WERI-Rb-1 (cell line): ENCODE measurements at regions not wholly inside any gene's neighbourhood (a gene's known extent, or its start where the extent isn't known, plus 50 kb on each side); places are given as distances from the start of the nearest gene placed in this dataset.

ENCODE experiments used
- DNase-seq: peaks from one replicate; pipeline ENCODE4 v3.0.0-alpha.2; 2020
- H3K27ac ChIP-seq: fragments of 250-450 bp; sonication (Bioruptor Pico); 2 replicates; pipeline ENCODE4 v1.5.1; 2020; ENCODE audit warnings: mild to moderate bottlenecking, moderate library complexity
- H3K27me3 ChIP-seq: fragments of 250-450 bp; sonication (Bioruptor Pico); 2 replicates; pipeline ENCODE4 v1.5.1; 2021; ENCODE audit warnings: mild to moderate bottlenecking, low read depth, moderate library complexity; ENCODE audit not compliant: insufficient read depth, severe bottlenecking
- H3K36me3 ChIP-seq: fragments of 250-450 bp; sonication (Bioruptor Pico); 2 replicates; pipeline ENCODE4 v1.5.1; 2020; ENCODE audit warnings: mild to moderate bottlenecking, moderate library complexity
- H3K4me3 ChIP-seq: 2 replicates; pipeline ENCODE4 v1.5.1; 2011; ENCODE audit warnings: low read depth, mild to moderate bottlenecking, control low read depth, low read length
- H3K9me3 ChIP-seq: fragments of 250-450 bp; sonication (Bioruptor Pico); 2 replicates; pipeline ENCODE4 v1.5.1; 2021; ENCODE audit warnings: mild to moderate bottlenecking, moderate library complexity; ENCODE audit not compliant: severe bottlenecking
- TF ChIP-seq, protein P1 (sequence below): IDR thresholded peaks from 2 replicates; pipeline ENCODE4 v1.5.1; 2011; ENCODE audit warnings: low read depth, mild to moderate bottlenecking, control low read depth, inconsistent platforms, low read length

DNA sequence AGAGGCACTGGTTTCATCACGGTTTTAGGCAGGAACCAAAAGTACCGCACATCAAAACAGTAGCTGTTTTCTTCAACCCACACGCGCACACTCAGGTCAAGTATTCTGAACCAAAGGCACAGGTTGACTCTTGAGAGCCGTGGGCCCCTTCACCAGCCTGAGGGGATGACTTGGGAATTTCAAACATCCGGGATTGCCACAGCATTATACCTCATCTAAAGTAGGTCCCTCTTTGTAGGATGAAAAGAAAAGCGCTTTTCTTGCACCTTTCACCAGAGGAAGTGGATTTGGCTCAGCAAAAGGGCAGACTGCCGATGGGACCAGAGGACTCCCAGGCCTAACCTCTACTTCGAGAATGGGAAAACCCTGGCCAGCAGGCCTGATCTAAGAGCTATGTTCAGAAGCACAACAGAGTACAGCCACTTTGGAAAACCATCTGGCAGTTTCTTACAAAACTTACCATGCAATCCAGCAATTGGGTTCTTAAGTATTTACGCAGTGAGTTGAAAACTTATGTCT is 88.2 kb upstream of the PROK2 start:
- Histone ChIP-seq H3K9me3 (no peaks in the 10 kb centered on the region), H3K27ac (no peak overlapping the region), H3K36me3 (no peaks in the 10 kb centered on the region), H3K27me3 (no peaks in the 10 kb centered on the region), H3K4me3 (no peak overlapping the region)
- TF ChIP-seq, protein P1, sequence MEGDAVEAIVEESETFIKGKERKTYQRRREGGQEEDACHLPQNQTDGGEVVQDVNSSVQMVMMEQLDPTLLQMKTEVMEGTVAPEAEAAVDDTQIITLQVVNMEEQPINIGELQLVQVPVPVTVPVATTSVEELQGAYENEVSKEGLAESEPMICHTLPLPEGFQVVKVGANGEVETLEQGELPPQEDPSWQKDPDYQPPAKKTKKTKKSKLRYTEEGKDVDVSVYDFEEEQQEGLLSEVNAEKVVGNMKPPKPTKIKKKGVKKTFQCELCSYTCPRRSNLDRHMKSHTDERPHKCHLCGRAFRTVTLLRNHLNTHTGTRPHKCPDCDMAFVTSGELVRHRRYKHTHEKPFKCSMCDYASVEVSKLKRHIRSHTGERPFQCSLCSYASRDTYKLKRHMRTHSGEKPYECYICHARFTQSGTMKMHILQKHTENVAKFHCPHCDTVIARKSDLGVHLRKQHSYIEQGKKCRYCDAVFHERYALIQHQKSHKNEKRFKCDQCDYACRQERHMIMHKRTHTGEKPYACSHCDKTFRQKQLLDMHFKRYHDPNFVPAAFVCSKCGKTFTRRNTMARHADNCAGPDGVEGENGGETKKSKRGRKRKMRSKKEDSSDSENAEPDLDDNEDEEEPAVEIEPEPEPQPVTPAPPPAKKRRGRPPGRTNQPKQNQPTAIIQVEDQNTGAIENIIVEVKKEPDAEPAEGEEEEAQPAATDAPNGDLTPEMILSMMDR = no peak
- no peak for DNase-seq

DNA sequence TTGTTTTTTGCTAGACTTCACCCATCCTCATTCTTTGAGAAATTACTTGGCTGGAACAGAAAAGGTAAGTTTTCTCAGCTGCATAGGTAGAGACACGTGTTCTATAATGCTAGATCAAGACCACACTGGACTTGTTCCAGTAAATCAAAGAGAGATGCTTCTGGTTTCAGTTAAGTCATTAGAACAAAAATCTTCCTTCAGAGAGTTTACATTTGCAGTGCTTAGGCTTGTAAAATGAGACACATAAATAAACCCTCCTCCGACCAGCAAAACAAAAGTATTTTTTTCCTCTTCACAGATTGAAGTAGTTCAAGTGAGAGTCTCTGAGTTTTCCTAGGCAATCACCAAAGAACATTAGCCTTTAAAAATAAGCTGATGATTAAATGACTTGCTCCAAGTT is 87.3 kb upstream of the PROK2 start:
- TF ChIP-seq, protein P1 = no peak
- no peaks in the 10 kb centered on the region for H3K9me3 ChIP-seq
- no peak overlapping the region for H3K4me3 ChIP-seq
- H3K27me3 ChIP-seq = no peaks in the 10 kb centered on the region
- H3K27ac ChIP-seq = no peak overlapping the region
- no peak for DNase-seq
- H3K36me3 ChIP-seq = no peaks in the 10 kb centered on the region

DNA sequence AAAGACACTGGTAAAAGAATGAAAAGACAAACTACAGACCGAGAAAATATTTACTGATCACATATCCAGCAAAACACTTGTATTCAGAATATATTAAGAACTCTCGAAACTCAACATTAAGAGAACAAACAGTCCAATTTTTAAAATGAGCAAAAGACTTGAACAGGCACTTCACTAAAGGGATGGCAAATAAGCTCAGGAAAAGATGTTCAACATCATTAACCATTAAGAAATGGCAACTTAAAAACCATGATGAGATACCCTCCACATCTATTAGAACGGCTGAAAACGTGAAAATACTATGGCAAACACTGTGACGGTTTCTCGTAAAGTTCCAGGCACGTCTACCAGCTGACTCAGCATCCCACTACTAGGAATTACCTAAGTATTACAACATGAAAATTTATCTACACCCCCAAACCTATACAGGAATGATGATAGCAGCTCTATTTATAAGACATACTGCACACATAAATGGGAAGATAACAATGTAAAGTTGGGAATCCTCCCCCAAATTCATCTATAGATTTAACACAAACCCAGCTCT is 86.1 kb upstream of the PROK2 start:
- H3K9me3 ChIP-seq = no peaks in the 10 kb centered on the region
- H3K27ac ChIP-seq = no peak overlapping the region
- DNase-seq = no peak
- H3K27me3 ChIP-seq = no peaks in the 10 kb centered on the region
- no peaks in the 10 kb centered on the region for H3K36me3 ChIP-seq
- TF ChIP-seq, protein P1 = no peak
- H3K4me3 ChIP-seq = no peak overlapping the region

DNA sequence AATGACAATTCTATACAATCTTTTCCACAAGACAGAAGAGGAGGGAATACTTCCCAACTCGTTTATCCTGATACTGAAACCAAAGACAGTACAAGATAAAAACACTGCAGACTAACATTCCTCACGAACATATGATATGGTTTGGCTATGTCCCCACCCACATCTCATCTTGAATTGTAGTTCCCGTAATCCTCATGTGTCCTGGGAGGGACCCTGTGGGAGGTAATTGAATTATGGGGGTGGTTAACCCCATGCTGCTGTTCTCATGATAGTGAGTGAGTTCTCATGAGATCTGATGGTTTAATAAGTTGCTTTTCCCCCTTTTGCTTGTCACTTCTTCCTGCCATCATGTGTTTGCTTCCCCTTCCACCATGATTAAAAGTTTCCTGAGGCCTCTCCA is 83.9 kb upstream of the PROK2 start:
- Histone ChIP-seq H3K9me3 (no peaks in the 10 kb centered on the region), H3K4me3 (no peak overlapping the region), H3K27me3 (no peaks in the 10 kb centered on the region), H3K36me3 (no peaks in the 10 kb centered on the region), H3K27ac (no peak overlapping the region)
- no peak for DNase-seq
- TF ChIP-seq, protein P1 = no peak

DNA sequence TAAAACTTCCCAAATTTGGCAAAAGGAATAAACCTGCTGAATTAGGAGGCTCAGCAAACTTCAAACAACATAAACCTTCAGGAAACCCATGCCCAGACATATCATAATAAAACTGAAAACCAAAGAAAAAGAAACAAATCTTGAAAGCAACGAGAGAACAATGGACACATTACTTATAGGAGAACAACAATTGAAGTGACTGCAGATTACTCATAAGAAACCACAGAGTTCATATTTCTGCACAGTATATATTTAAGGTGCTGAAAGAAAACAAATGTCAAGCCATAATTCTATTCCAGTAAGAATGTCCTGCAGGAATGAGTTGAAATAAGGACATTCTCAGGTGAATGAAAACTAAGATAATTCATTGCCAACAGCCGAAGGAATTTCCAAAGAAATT is 80.8 kb upstream of the PROK2 start:
- no peak overlapping the region for H3K4me3 ChIP-seq
- TF ChIP-seq, protein P1 = no peak
- no peaks in the 10 kb centered on the region for H3K27me3 ChIP-seq
- H3K9me3 ChIP-seq = peaks cover 6% of the 10 kb centered on the region
- DNase-seq = no peak
- no peaks in the 10 kb centered on the region for H3K36me3 ChIP-seq
- no peak overlapping the region for H3K27ac ChIP-seq
